ENCODE measurements at regions not wholly inside any gene's neighbourhood (a gene's known extent, or its start where the extent isn't known, plus 50 kb on each side); places are given as distances from the start of the nearest gene placed in this dataset.
A peak's percentile ranks its signal among the peaks of the same experiment; 100 is the strongest.

- peak; percentile 55 for TF ChIP-seq SAP130 (CRISPR knock-in tag; IDR thresholded peaks at IDR 0.05; ENCODE audit: low read depth)
- TF ChIP-seq ZNF274 (CRISPR knock-in tag; IDR thresholded peaks at IDR 0.05): no peak
- TF ChIP-seq FOXK2 (IDR thresholded peaks at IDR 0.05): peak; percentile 53; the same call in 1 of the 2 replicates
- TF ChIP-seq ZNF619 (CRISPR knock-in tag; IDR thresholded peaks at IDR 0.05): no peak
- peak; percentile 43; the same call in 1 of the 2 replicates for TF ChIP-seq HOMEZ (CRISPR knock-in tag; IDR thresholded peaks at IDR 0.05; ENCODE audit: low read depth)
- TF ChIP-seq TBX3 (IDR thresholded peaks at IDR 0.05; ENCODE audit: borderline replicate concordance): peak; percentile 47; the same call in 1 of the 2 replicates
- TF ChIP-seq STAG1 (CRISPR knock-in tag; IDR thresholded peaks at IDR 0.05): 0 out of 2 replicates have a peak, but pooled peaks have one; percentile 1
- no peak for TF ChIP-seq ZNF770 (CRISPR knock-in tag; IDR thresholded peaks at IDR 0.05)
- TF ChIP-seq SOX13 (IDR thresholded peaks at IDR 0.05): no peak
- TF ChIP-seq SOX13 (CRISPR knock-in tag; conservative IDR thresholded peaks at IDR 0.05 in 1 of 2, IDR thresholded peaks at IDR 0.05 in 1 of 2): peak in 1 of 2 experiments; percentile 69; a peak in 2 of 4 replicates
- TF ChIP-seq ARID3A (IDR thresholded peaks at IDR 0.05; ENCODE audit: low read depth, low read length): peak; percentile 36; the same call in 1 of the 2 replicates
- no peak for TF ChIP-seq ZNF224 (CRISPR knock-in tag; IDR thresholded peaks at IDR 0.05)
- no peak for TF ChIP-seq ZNF615 (CRISPR knock-in tag; IDR thresholded peaks at IDR 0.05; ENCODE audit: borderline replicate concordance)
- no peak for TF ChIP-seq MEF2D (CRISPR knock-in tag; IDR thresholded peaks at IDR 0.05)
- TF ChIP-seq ZNF768 (CRISPR knock-in tag; IDR thresholded peaks at IDR 0.05): no peak
- TF ChIP-seq FOXP4 (CRISPR knock-in tag; IDR thresholded peaks at IDR 0.05): no peak
- TF ChIP-seq ZNF83 (CRISPR knock-in tag; IDR thresholded peaks at IDR 0.05; ENCODE audit: borderline replicate concordance): no peak
- no peak for TF ChIP-seq KDM2A (CRISPR knock-in tag; IDR thresholded peaks at IDR 0.05; ENCODE audit: borderline replicate concordance, low read depth)
- no peak for TF ChIP-seq PHF8 (CRISPR knock-in tag; IDR thresholded peaks at IDR 0.05)
- no peak for TF ChIP-seq ZNF17 (CRISPR knock-in tag; IDR thresholded peaks at IDR 0.05)
- TF ChIP-seq FOXJ3 (CRISPR knock-in tag; IDR thresholded peaks at IDR 0.05; ENCODE audit: borderline replicate concordance): peak; percentile 64; the same call in 1 of the 2 replicates
- peak; percentile 66 for TF ChIP-seq RARA (CRISPR knock-in tag; IDR thresholded peaks at IDR 0.05)
- no peak for TF ChIP-seq JDP2 (CRISPR knock-in tag; IDR thresholded peaks at IDR 0.05; ENCODE audit: borderline replicate concordance)
- peak; percentile 18; the same call in 1 of the 2 replicates for TF ChIP-seq DRAP1 (CRISPR knock-in tag; IDR thresholded peaks at IDR 0.05)
- TF ChIP-seq PCBP1 (IDR thresholded peaks at IDR 0.05; ENCODE audit: borderline replicate concordance, low read depth, low read length): no peak
Observed at GRCh38 chr6:15026832-15027231, 219.0 kb upstream of the JARID2 start (continued).

Data from HepG2 (cell line).